ENCODE measurements at regions not wholly inside any gene's neighbourhood (a gene's known extent, or its start where the extent isn't known, plus 50 kb on each side); places are given as distances from the start of the nearest gene placed in this dataset.
A peak's percentile ranks its signal among the peaks of the same experiment; 100 is the strongest.

DNA sequence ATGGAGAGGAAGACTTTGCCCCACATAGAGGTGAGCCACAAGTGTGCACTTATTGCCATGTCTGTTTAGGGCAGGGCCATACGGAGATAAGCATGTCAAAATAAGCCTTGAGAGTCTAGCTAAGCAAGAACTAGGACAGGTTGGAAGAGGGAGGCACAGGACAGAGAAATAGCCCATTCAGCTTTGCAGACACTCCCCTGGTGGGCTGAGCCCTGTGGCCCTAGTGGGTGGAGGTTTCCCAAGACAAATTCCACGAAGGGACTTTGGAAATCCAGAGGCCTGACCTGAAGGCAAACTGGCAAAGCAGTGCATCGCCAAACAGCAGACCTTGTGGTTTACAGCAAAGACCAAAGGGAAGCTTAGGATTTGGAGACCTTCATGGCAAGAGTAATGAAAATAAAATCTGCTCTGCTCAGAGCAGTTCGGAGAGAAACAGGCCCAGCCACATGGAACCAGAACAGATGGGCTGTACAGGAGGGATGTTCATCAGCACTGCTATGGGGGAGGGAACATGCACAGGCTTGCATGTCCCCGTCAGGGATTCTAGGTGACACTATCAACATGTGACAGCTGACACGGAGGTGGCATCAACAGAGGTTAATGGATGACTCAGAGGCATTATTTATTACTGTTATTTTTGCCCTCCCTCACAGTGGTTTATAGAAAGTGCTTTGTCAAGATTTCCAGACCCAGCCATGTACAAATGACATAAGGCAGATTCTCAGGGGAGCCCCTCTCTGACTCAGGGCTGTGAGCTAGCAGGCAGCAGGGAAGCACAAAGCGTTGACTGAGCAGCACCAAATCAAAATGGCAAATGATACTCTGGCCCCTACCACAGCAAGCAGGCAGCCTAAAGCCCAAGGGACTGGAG, 90.1 kb upstream of the IRF2BP2 start (continued):
- TF ChIP-seq, protein P1, sequence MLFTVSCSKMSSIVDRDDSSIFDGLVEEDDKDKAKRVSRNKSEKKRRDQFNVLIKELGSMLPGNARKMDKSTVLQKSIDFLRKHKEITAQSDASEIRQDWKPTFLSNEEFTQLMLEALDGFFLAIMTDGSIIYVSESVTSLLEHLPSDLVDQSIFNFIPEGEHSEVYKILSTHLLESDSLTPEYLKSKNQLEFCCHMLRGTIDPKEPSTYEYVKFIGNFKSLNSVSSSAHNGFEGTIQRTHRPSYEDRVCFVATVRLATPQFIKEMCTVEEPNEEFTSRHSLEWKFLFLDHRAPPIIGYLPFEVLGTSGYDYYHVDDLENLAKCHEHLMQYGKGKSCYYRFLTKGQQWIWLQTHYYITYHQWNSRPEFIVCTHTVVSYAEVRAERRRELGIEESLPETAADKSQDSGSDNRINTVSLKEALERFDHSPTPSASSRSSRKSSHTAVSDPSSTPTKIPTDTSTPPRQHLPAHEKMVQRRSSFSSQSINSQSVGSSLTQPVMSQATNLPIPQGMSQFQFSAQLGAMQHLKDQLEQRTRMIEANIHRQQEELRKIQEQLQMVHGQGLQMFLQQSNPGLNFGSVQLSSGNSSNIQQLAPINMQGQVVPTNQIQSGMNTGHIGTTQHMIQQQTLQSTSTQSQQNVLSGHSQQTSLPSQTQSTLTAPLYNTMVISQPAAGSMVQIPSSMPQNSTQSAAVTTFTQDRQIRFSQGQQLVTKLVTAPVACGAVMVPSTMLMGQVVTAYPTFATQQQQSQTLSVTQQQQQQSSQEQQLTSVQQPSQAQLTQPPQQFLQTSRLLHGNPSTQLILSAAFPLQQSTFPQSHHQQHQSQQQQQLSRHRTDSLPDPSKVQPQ (CRISPR knock-in tag; IDR thresholded peaks at IDR 0.05; ENCODE audit: borderline replicate concordance) = no peak
- TF ChIP-seq ZNF239 (CRISPR knock-in tag; IDR thresholded peaks at IDR 0.05) (no peak), RBM17 (IDR thresholded peaks at IDR 0.05; ENCODE audit: borderline replicate concordance, low read depth, low read length) (no peak), CTCFL (IDR thresholded peaks at IDR 0.05; ENCODE audit: borderline replicate concordance, insufficient read depth, low read depth, low read length, poor library complexity, severe bottlenecking) (no peak), E2F6 (IDR thresholded peaks at IDR 0.05; ENCODE audit: borderline replicate concordance in 1 of 2, extremely low read depth in 1 of 2, insufficient read depth in 1 of 2, insufficient read length in 1 of 2, low read depth in 1 of 2, low read length in 1 of 2, poor library complexity in 1 of 2, severe bottlenecking in 1 of 2) (no peak), ZNF217 (CRISPR knock-in tag; IDR thresholded peaks at IDR 0.05) (no peak), PML (IDR thresholded peaks at IDR 0.05; ENCODE audit: low read length) (no peak), ZNF551 (CRISPR knock-in tag; IDR thresholded peaks at IDR 0.05) (no peak), EZH2 (IDR thresholded peaks at IDR 0.05; ENCODE audit: borderline replicate concordance, low read depth, low read length) (no peak), ASH1L (IDR thresholded peaks at IDR 0.05; ENCODE audit: borderline replicate concordance, low read depth, partially characterized antibody) (no peak), ZNF77 (CRISPR knock-in tag; IDR thresholded peaks at IDR 0.05) (no peak), MEIS2 (IDR thresholded peaks at IDR 0.05; ENCODE audit: partially characterized antibody) (peak; percentile 97)
- TF ChIP-seq, protein P2, sequence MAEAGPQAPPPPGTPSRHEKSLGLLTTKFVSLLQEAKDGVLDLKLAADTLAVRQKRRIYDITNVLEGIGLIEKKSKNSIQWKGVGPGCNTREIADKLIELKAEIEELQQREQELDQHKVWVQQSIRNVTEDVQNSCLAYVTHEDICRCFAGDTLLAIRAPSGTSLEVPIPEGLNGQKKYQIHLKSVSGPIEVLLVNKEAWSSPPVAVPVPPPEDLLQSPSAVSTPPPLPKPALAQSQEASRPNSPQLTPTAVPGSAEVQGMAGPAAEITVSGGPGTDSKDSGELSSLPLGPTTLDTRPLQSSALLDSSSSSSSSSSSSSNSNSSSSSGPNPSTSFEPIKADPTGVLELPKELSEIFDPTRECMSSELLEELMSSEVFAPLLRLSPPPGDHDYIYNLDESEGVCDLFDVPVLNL (CRISPR knock-in tag; IDR thresholded peaks at IDR 0.05; ENCODE audit: low read depth) = no peak
- TF ChIP-seq, protein P3, sequence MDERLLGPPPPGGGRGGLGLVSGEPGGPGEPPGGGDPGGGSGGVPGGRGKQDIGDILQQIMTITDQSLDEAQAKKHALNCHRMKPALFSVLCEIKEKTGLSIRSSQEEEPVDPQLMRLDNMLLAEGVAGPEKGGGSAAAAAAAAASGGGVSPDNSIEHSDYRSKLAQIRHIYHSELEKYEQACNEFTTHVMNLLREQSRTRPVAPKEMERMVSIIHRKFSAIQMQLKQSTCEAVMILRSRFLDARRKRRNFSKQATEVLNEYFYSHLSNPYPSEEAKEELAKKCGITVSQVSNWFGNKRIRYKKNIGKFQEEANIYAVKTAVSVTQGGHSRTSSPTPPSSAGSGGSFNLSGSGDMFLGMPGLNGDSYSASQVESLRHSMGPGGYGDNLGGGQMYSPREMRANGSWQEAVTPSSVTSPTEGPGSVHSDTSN (CRISPR knock-in tag; IDR thresholded peaks at IDR 0.05; ENCODE audit: low read depth) = no peak
- TF ChIP-seq, protein P3 (tag; conservative IDR thresholded peaks at IDR 0.05; ENCODE audit: low read depth) = peak; percentile 91

All from K562 (cell line).